Cardiac muscle cell (in vitro differentiated cells and primary cell): ENCODE measurements at regions not wholly inside any gene's neighbourhood (a gene's known extent, or its start where the extent isn't known, plus 50 kb on each side); places are given as distances from the start of the nearest gene placed in this dataset.

Experiments
- DNase-seq, 2 donors: peaks; one replicate each; pipeline versions ENCODE4 v3.0.0 to v3.0.0-alpha.2; 2010 to 2017; ENCODE audit warnings: low read depth in 1 of 2, low spot score in 1 of 2
- H3K27ac ChIP-seq: fragments of 200-600 bp; sonication (generic); 2 replicates; pipeline ENCODE4 v1.5.1; 2016
- H3K27me3 ChIP-seq: fragments of 200-600 bp; sonication (generic); 2 replicates; pipeline ENCODE4 v1.6.0; 2016; ENCODE audit warnings: control low read depth
- H3K36me3 ChIP-seq: fragments of 200-600 bp; sonication (generic); 2 replicates; pipeline ENCODE4 v1.5.1; 2016; ENCODE audit warnings: control low read depth
- H3K4me1 ChIP-seq: fragments of 200-600 bp; sonication (generic); 2 replicates; pipeline ENCODE4 v1.8.1; 2017; ENCODE audit warnings: low read depth, mild to moderate bottlenecking, mixed run types
- H3K4me3 ChIP-seq: fragments of 200-600 bp; sonication (generic); 2 replicates; pipeline ENCODE4 v1.5.1; 2016; ENCODE audit warnings: mild to moderate bottlenecking
- H3K9me3 ChIP-seq: fragments of 200-600 bp; sonication (generic); 2 replicates; pipeline ENCODE4 v1.5.1; 2017; ENCODE audit warnings: low read depth, mild to moderate bottlenecking, control low read depth
- CTCF ChIP-seq: IDR thresholded peaks from 2 replicates; pipeline ENCODE4 v1.5.1; 2012; ENCODE audit warnings: low read depth, mild to moderate bottlenecking, low read length

- H3K27me3 ChIP-seq, result no peaks in the 10 kb centered on the region
- H3K9me3 ChIP-seq, result no peaks in the 10 kb centered on the region
- no peak overlapping the region for H3K4me3 ChIP-seq
- TF ChIP-seq CTCF, result no peak
- no peaks in the 10 kb centered on the region for H3K36me3 ChIP-seq
- no peak overlapping the region for H3K27ac ChIP-seq
- H3K4me1 ChIP-seq, result no peaks in the 10 kb centered on the region
- no peak for DNase-seq
Measured at GRCh38 chr10:11392776-11393175, 218.7 kb downstream of the USP6NL start.

- TF ChIP-seq CTCF, result no peak
Measured at GRCh38 chr10:11388996-11389395, 222.5 kb downstream of the USP6NL start.

GRCh38 chr10:11387551-11388222 lies 223.8 kb downstream of the USP6NL start:
- no peaks in the 10 kb centered on the region for H3K9me3 ChIP-seq
- no peaks in the 10 kb centered on the region for H3K4me1 ChIP-seq
- no peaks in the 10 kb centered on the region for H3K36me3 ChIP-seq
- no peak for TF ChIP-seq CTCF
- no peak overlapping the region for H3K27ac ChIP-seq
- H3K4me3 ChIP-seq, result no peak overlapping the region
- no peak for DNase-seq
- no peaks in the 10 kb centered on the region for H3K27me3 ChIP-seq

More at GRCh38 chr10:11388996-11389395, 222.5 kb downstream of the USP6NL start:
- Histone ChIP-seq H3K9me3 (no peaks in the 10 kb centered on the region), H3K27me3 (no peaks in the 10 kb centered on the region), H3K27ac (no peak overlapping the region), H3K4me1 (no peaks in the 10 kb centered on the region), H3K36me3 (no peaks in the 10 kb centered on the region), H3K4me3 (no peak overlapping the region)
- DNase-seq, result no peak

GRCh38 chr10:11387044-11387443 lies 224.4 kb downstream of the USP6NL start:
- H3K4me3 ChIP-seq, result no peak overlapping the region
- H3K9me3 ChIP-seq, result no peaks in the 10 kb centered on the region
- DNase-seq, result no peak
- H3K4me1 ChIP-seq, result no peaks in the 10 kb centered on the region
- no peak overlapping the region for H3K27ac ChIP-seq
- H3K27me3 ChIP-seq, result no peaks in the 10 kb centered on the region
- H3K36me3 ChIP-seq, result no peaks in the 10 kb centered on the region
- no peak for TF ChIP-seq CTCF
